MG63 (cell line): ENCODE measurements at regions not wholly inside any gene's neighbourhood (a gene's known extent, or its start where the extent isn't known, plus 50 kb on each side); places are given as distances from the start of the nearest gene placed in this dataset.
"Not testable (repeated sequence)": the region's sequence is repeated elsewhere in the genome, so short reads cannot be mapped to it uniquely, and the experiment has no call there.

ENCODE experiments used
- DNase-seq: peaks from one replicate; pipeline ENCODE4 v3.0.0-alpha.2; 2020
- H3K27me3 ChIP-seq: fragments of 250-450 bp; sonication (Bioruptor Pico); 2 replicates; pipeline ENCODE4 v1.5.1; 2020; ENCODE audit warnings: mild to moderate bottlenecking, moderate library complexity
- H3K36me3 ChIP-seq: fragments of 250-450 bp; sonication (Bioruptor Pico); 2 replicates; pipeline ENCODE4 v1.5.1; 2020; ENCODE audit warnings: mild to moderate bottlenecking, moderate library complexity
- H3K4me3 ChIP-seq: fragments of 250-450 bp; sonication (Bioruptor Pico); 2 replicates; pipeline ENCODE4 v1.5.1; 2020; ENCODE audit warnings: mild to moderate bottlenecking, moderate library complexity
- H3K9me3 ChIP-seq: fragments of 250-450 bp; sonication (Bioruptor Pico); 2 replicates; pipeline ENCODE4 v1.5.1; 2020; ENCODE audit warnings: mild to moderate bottlenecking, moderate library complexity

DNA sequence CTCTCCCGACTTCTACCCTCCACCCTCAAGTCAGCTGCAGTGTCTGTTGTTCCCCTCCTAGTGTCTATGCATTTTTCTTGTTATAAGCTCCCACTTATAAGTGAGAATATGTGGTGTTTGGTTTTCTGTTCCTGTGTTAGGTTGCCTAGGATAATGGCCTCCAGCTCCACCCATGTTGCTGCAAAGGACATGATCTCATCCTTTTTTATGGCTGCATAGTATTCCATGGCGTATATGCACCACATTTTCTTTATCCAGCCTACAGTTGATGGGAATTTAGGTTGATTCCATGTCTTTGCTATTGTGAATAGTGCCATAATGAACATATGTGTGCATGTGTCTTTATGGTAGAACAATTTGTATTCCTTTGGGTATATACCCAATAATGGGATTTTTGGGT is 80.7 kb downstream of the SPTSSA start:
- H3K27me3 ChIP-seq, H3K4me3 ChIP-seq, H3K36me3 ChIP-seq, H3K9me3 ChIP-seq, DNase-seq: not testable (repeated sequence)

DNA sequence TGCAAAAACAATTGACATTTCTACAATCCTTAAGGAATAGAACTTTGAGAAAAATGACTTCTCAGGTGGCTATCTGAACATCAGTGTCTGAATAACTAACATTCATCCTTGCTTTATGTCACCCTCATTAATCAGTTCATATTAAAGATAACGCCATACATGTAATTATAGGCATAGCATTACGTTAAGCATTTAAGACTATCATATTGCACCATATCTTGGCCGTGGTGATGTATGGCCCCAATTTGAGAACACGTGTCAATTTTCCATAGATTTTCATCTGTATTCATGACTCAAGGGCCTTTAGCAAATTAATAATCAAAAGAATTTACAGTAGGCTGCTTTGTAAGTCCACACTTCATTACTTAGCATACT is 81.6 kb downstream of the SPTSSA start:
- no peak overlapping the region for H3K4me3 ChIP-seq
- DNase-seq: no peak
- no peaks in the 10 kb centered on the region for H3K36me3 ChIP-seq
- no peaks in the 10 kb centered on the region for H3K9me3 ChIP-seq
- no peaks in the 10 kb centered on the region for H3K27me3 ChIP-seq

- no peaks in the 10 kb centered on the region for H3K36me3 ChIP-seq
- H3K27me3 ChIP-seq: no peaks in the 10 kb centered on the region
- H3K9me3 ChIP-seq: no peaks in the 10 kb centered on the region
- no peak overlapping the region for H3K4me3 ChIP-seq
- no peak for DNase-seq
These were observed 82.1 kb downstream of the SPTSSA start for GRCh38 chr14:34379816-34380470.

DNA sequence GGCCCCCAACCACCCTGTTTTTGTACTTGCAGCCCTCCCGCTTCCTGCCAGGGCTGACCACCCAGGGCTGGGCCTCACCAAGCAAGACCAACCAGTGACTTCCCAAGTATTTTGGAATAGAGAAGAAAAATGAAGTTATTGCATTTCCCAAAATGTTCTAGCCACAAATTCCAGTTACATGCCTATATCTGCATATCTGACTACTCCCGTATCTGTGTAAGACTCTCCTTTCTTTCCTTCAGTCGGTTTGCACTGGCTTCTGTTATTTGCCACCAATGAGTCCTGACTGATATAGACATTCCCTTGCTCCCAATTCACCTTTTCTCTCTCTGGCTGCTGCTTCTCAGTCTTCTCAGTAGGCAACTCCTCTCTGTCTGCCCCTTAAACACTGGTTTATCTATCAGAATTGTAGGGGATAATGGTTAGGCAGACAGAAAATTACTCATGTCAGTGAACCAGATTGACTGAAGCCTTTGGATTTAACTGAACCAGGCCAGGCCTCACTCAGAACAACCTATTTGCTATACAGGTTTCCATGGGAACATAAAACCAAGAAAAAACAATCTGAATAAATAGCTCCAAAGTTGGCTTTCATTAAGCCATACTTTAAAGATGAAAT is 85.3 kb downstream of the SPTSSA start:
- H3K4me3 ChIP-seq: no peak overlapping the region
- H3K36me3 ChIP-seq: no peaks in the 10 kb centered on the region

DNA sequence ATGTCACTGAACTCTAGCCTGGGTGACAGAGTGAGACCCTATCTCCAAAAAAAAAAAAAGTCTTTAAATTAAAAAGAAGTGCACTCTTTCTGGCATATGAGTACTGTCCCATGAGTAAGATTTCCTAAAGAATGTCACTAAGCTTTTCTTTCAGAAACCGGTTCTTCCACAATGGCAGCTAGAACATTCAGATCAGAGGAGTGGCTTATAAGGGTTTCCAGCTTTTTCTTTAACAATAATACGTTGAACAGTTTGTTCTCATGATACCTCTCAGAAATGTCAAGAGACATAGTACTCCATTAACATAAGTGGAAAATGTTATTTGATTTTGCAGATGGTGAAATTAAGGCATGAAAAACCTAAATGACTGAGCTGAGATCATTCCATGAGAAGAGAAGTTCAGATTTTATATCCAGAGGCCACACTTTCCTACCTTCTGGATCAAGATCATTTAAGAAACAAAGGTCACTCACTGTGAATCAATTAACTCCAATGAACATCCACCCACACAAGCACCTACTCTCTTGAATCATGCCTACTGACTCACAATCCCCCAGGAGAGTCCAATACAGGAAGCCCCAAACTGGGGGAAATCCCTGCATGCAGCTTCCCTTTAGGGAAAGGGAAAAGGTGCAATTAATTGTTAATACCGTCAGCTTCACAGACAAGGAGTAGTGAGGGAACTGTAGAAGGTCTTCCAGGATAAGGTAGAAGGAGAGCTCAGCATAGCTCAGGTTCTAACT is 86.9 kb downstream of the SPTSSA start:
- DNase-seq: no peak
- Histone ChIP-seq H3K27me3 (no peaks in the 10 kb centered on the region; the same call in 1 of the 2 replicates), H3K4me3 (no peak overlapping the region), H3K9me3 (no peaks in the 10 kb centered on the region), H3K36me3 (no peaks in the 10 kb centered on the region)

More for the DNA sequence above, 85.3 kb downstream of the SPTSSA start:
- H3K27me3 ChIP-seq: no peaks in the 10 kb centered on the region; the same call in 1 of the 2 replicates
- no peak for DNase-seq
- no peaks in the 10 kb centered on the region for H3K9me3 ChIP-seq

- Histone ChIP-seq H3K27me3 (no peaks in the 10 kb centered on the region; the same call in 1 of the 2 replicates), H3K36me3 (no peaks in the 10 kb centered on the region), H3K4me3 (no peak overlapping the region), H3K9me3 (no peaks in the 10 kb centered on the region)
- no peak for DNase-seq
These were observed 88.8 kb downstream of the SPTSSA start for GRCh38 chr14:34373191-34373590.

GRCh38 chr14:34372786-34373185 is 89.3 kb downstream of the SPTSSA start:
- no peak overlapping the region for H3K4me3 ChIP-seq
- H3K36me3 ChIP-seq: no peaks in the 10 kb centered on the region
- no peak for DNase-seq
- no peaks in the 10 kb centered on the region; the same call in 1 of the 2 replicates for H3K27me3 ChIP-seq
- no peaks in the 10 kb centered on the region for H3K9me3 ChIP-seq

- no peak for DNase-seq
- Histone ChIP-seq H3K36me3 (no peaks in the 10 kb centered on the region), H3K27me3 (no peaks in the 10 kb centered on the region; the same call in 1 of the 2 replicates), H3K4me3 (no peak overlapping the region), H3K9me3 (no peaks in the 10 kb centered on the region)
These were observed 92.4 kb downstream of the SPTSSA start for GRCh38 chr14:34369648-34370030.

DNA sequence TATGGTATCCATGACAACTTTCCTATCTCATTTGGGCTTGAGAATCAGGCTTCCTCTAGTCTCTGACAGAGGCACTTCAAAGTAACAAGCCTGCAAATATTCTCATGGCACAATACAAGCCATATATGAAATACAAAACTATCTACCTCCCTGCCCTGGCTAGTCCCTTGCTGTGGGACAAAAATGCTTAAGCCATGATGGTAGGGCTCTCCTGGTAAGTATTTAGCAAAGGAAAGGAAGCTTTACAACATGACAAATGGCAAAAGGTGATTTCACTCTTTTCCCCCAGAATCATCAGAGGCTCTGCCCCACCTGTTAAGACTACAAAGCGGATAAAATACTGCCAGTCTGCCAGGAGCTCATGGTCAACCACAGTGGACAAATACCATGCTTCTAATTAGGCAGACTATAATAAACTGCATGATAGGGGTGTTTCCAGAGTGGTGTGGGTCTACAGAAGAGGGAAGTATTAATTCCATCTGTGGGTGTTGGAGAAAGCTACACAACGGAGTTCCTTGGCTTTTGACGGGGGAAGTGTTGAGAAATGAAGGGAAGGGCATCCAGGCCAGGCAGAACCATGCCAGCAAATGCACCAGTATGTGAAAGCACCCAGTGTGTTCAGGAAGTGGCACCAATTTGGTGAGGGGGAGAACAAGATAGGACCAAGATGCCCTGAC is 92.9 kb downstream of the SPTSSA start:
- Histone ChIP-seq H3K36me3 (no peaks in the 10 kb centered on the region), H3K4me3 (no peak overlapping the region), H3K9me3 (no peaks in the 10 kb centered on the region), H3K27me3 (no peaks in the 10 kb centered on the region; the same call in 1 of the 2 replicates)
- no peak for DNase-seq

- no peak overlapping the region for H3K4me3 ChIP-seq
- DNase-seq: no peak
- no peaks in the 10 kb centered on the region for H3K9me3 ChIP-seq
- no peaks in the 10 kb centered on the region for H3K36me3 ChIP-seq
- H3K27me3 ChIP-seq: no peaks in the 10 kb centered on the region; the same call in 1 of the 2 replicates
These were observed 93.7 kb downstream of the SPTSSA start for GRCh38 chr14:34368115-34368970.

DNA sequence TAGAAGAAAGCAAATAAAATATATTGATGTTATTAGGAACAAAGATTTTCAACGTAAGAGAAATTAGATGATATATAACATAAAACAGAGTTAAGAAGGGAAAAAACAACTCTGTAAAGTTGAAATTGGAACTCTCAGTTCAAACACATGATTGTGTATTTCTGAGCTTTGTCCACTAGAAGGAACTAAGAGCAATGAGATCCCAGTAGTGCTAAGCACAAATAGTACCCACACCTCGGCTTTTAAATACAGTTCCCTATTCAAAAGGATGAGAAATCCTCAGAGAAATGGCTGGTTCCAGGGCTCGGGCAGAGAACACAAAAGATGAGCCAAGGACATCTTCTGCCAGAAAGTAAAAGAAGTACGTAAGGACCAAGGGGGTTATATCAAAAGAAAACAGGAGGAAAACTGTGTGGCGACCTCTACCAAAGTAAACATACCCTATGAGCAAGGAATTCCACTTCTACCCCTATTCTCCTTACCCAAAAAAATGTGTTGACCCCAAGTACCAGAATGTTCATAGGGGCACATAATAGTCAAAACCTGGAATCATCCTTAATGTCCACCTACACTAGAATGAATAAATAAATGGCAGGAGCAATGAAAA is 96.6 kb downstream of the SPTSSA start:
- Histone ChIP-seq H3K9me3 (no peaks in the 10 kb centered on the region), H3K27me3 (no peaks in the 10 kb centered on the region), H3K4me3 (no peak overlapping the region), H3K36me3 (no peaks in the 10 kb centered on the region)
- no peak for DNase-seq

GRCh38 chr14:34364201-34364600 is 97.8 kb downstream of the SPTSSA start:
- no peak for DNase-seq
- Histone ChIP-seq H3K9me3 (no peaks in the 10 kb centered on the region), H3K36me3 (no peaks in the 10 kb centered on the region)

GRCh38 chr14:34363733-34364134 is 98.3 kb downstream of the SPTSSA start:
- no peak for DNase-seq
- H3K36me3 ChIP-seq: no peaks in the 10 kb centered on the region
- no peaks in the 10 kb centered on the region for H3K27me3 ChIP-seq
- no peaks in the 10 kb centered on the region for H3K9me3 ChIP-seq
- no peak overlapping the region for H3K4me3 ChIP-seq

More at GRCh38 chr14:34364201-34364600, 97.8 kb downstream of the SPTSSA start:
- Histone ChIP-seq H3K27me3 (no peaks in the 10 kb centered on the region), H3K4me3 (no peak overlapping the region)

DNA sequence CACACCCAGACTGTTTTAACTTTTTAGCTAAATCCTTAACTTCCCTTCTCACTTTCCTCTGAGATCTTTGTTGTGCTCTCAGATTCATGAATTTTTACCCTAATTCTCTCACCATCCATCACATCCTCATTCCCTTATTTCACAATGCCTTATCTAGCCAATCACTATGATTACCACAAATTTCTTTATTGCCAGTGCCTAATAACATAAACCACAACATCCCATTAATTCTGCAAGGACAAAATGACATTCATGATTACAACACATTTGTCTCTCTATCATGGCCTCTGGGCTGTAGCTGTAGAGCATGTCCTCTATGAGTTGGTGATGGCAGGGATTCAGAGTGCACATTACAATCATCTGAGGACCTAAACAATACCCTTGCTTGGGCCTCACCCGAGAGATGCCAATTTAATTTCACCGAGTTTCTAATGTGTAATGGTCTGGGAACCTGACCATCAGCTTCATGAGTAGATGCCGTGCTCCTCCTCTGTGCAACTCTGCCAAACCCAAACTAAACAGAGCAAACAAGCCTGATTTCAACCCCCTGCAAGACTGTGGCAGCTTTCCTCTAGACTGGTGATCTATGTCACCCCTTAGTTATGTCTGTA is 99.3 kb downstream of the SPTSSA start:
- H3K27me3 ChIP-seq: no peaks in the 10 kb centered on the region
- H3K36me3 ChIP-seq: no peaks in the 10 kb centered on the region
- H3K9me3 ChIP-seq: no peaks in the 10 kb centered on the region
- no peak overlapping the region for H3K4me3 ChIP-seq
- no peak for DNase-seq

DNA sequence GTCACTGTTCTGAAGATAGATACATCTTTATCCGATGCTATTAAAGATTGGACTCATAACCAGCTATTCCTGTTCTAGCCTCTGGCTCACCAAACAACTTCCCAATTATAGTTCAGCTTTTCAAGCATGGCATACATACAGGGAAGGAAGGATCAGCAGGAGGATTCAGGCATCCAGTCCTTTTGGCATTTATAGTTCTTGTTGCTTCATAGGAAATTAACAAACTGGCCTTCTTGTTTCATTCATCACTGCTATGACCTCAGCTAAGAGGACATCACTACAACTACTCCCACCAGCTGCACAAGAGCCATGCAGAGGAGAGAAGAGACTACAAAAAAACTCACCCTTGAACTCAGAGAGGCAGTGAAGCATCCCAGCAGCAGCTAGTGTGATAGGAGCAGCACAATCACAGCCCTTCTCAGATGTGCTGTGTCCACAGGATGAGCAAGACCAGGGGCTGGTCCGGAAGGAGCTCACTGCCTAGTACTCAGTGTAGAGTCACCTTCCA is 100.5 kb downstream of the SPTSSA start:
- Histone ChIP-seq H3K9me3 (no peaks in the 10 kb centered on the region), H3K36me3 (no peaks in the 10 kb centered on the region), H3K27me3 (no peaks in the 10 kb centered on the region), H3K4me3 (no peak overlapping the region)
- no peak for DNase-seq
